Right ventricle myocardium inferior (tissue), 1 donor: ENCODE measurements at regions not wholly inside any gene's neighbourhood (a gene's known extent, or its start where the extent isn't known, plus 50 kb on each side); places are given as distances from the start of the nearest gene placed in this dataset.
A peak's percentile ranks its signal among the peaks of the same experiment; 100 is the strongest.

Experiments used
- ATAC-seq: fragments of 200-7000 bp; cut with Tn5 transposase; one replicate; pipeline ENCODE4 v1.9.1; 2020; ENCODE audit warnings: mild to moderate bottlenecking, moderate library complexity
- DNase-seq: peaks from one replicate; pipeline ENCODE4 v3.0.0; 2021; ENCODE audit errors: missing footprints
- intact Hi-C: fragments of 100-400 bp; cut with DNase I; formaldehyde crosslinking; loops from one replicate; pipeline ENCODE4 v1.11.0; 2022
- donor health status: DM: no; HTN: yes; CAD: no; lungs with severe emphysema.

GRCh38 chr17:69711541-69711940 is 297.0 kb downstream of the MAP2K6 start:
- ATAC-seq (no peak), DNase-seq (no peak)
- intact Hi-C loops: no loop called here

DNA sequence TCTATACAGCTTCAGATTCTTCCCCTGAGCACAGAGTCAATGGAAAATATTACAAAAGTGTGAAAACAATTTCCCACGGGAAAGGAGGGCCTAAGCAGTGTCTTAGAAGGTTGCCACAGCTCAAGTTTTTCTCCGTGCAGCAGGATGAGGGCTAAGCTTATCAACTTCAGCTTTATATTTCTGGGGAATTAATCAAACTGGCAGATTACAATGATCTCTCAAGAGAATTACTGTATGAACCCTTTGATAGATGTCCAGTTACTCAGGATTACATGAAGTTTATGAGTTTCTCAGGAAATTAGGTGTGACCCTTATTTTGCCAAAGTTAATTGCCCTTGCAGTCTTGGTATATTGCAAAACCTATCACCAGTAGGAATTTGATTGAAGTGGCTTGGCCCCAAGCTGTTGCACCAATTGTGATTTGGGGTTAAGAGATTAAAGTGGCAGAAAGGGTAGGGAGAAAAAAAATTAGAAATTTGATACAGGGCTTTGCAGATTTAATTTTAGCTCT is 298.4 kb downstream of the MAP2K6 start:
- intact Hi-C loops: no loop called here
- DNase-seq (no peak), ATAC-seq (no peak)

DNA sequence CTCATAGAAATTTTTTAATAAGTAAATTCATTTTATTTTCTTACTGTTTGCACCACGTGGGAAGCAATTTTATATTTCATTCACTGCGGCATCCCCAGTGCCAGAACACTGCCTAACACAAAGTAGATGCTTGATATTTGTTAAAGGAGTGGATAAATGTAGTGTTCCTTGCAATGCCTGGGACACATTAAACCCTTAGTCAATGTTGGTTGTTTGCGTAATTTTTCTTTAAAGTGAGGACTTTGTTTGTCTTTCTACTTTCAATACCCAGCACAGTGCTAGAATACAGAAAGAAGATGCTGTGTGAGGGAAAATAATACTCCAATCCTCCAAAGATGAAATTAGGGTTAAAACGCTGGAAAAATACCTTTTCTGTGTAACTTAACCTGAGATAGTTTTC is 299.3 kb downstream of the MAP2K6 start:
- no peak for DNase-seq
- intact Hi-C loops: no loop called here
- no peak for ATAC-seq

DNA sequence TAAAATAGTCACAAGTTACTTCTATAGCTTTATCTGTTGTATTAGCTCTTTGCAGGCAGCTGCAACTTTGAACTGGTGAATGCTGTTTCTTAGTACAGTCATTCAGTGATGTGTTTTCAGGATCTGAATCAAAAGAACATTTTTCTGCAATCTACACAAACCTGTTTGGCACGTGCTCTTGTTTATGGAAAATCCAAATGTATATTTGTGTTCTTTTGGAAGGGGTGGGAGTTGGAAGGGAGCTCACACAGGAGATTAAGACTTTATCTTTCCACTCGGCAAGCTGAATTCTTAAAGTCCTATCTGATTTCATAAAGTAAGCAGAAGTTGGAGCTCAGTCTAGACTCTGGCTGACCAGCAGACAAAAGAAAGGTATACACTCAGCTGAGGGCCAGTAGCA is 300.2 kb downstream of the MAP2K6 start:
- DNase-seq (no peak), ATAC-seq (no peak)
- intact Hi-C loops: no loop called here

GRCh38 chr17:69715656-69716055 is 301.2 kb downstream of the MAP2K6 start:
- DNase-seq (no peak), ATAC-seq (no peak)
- intact Hi-C loops: no loop called here

GRCh38 chr17:69716556-69716955 is 302.1 kb downstream of the MAP2K6 start:
- DNase-seq: no peak
- no peak for ATAC-seq
- intact Hi-C loops: no loop called here

DNA sequence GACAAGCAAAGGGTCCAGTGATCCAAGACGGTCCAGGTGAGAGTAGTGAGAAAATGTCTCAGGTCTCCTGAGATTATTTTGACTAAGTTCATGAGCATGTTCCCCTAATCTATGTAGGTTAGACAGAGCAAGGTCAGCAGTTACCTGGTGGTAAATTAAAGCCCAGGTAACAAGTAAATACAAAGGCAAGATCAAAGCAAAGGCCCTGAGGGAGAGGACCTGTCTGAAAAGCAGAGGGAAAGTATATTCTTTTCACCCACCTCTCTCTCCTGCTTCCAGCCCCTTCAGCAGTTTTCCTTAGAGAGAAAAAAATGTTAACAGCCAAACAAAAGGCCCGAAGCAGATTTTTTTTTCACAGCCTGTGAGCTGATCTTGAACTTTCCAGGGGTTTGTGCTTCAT is 302.7 kb downstream of the MAP2K6 start:
- intact Hi-C loops: no loop called here
- no peak for DNase-seq
- no peak for ATAC-seq

GRCh38 chr17:69717819-69718218 is 303.3 kb downstream of the MAP2K6 start:
- ATAC-seq (no peak), DNase-seq (no peak)
- intact Hi-C loops: no loop called here

- DNase-seq: no peak
- intact Hi-C loops: no loop called here
- no peak for ATAC-seq
Observed at GRCh38 chr17:69719474-69720048, 305.1 kb downstream of the MAP2K6 start.

DNA sequence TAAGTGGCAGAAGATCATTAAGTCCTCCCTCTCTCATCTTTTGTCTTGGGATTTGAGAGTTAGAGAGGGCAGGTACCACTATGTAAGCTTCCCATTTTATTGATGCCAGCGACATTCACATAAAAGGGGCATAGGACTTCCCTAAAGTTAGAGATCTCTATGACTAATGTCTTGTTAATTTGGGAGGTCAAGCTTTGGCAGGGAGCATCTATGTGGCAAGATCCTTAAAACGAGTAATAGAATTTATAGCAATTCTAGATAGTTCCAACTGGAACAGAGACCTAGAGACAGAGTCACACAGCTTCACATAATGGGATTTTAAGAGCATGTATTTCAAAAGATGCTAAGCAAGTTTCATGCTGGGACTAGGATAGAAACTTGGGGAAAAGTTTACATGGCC is 308.0 kb downstream of the MAP2K6 start:
- ATAC-seq (no peak), DNase-seq (no peak)
- intact Hi-C loops: no loop called here

DNA sequence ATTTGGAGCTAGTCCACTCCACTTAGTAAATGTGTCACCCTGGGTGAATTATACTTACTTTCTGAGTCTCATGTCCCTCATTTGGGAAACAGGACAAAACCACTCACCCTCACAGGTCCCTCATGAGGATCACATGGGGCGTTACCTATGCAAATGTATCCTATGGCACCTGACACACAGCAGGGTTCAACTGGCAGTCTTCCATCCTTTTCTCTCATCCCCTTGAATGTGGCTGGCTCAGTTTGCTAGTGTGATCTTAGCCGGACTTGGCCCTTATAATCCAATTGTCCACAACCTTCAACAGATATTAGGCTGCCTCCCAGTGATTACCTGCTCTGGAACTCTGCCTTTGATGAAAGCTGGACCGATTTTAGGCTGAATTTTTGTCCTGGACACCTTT is 308.8 kb downstream of the MAP2K6 start:
- ATAC-seq (no peak), DNase-seq (no peak)
- intact Hi-C loops: no loop called here

GRCh38 chr17:69723741-69724140 is 309.2 kb downstream of the MAP2K6 start:
- intact Hi-C loops: no loop called here
- no peak for ATAC-seq
- DNase-seq: no peak

DNA sequence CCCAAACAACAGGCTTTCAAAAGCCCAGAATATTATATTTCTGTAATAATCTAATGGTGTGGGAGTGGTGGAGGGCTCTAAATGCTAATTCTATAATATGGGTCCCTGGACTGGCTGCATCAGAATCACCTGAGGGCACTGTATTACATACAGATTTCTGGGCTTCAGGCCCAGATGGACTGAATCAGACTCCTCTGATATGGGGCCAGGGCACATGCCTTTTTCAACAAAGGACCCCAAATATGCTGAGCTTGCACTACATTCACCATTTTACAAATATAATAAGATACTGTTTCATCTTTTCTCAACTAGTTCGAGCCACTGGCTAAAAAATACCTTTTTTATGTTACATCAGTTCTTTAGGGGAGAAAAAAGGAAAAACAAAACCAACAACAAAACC is 309.7 kb downstream of the MAP2K6 start:
- no peak for ATAC-seq
- no peak for DNase-seq
- intact Hi-C loops: no loop called here

GRCh38 chr17:69725146-69725545 is 310.6 kb downstream of the MAP2K6 start:
- no peak for DNase-seq
- intact Hi-C loops: no loop called here
- no peak for ATAC-seq

DNA sequence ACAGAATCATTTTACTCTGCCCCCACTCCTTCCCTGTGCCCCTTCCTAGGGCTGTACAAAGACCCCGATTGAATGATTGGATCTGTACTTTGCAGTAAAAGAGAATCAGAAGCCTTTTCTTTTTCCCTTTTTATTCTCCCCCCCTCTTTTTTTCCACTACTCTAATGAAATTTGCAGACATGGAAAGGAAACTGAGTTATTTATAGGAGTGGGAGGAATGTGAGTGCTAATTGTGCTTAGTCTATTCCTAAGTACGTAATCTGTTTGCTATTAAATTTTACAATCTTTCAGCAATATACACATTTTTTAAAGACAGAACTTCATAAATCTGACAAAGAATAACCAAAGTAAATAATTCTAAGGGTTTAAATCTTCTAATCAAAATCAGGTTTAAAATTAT is 314.3 kb downstream of the MAP2K6 start:
- no peak for ATAC-seq
- intact Hi-C loops: no loop called here
- DNase-seq: no peak

GRCh38 chr17:69729944-69730343 is 315.4 kb downstream of the MAP2K6 start:
- DNase-seq (no peak), ATAC-seq (no peak)
- intact Hi-C loops: loop anchor here (10.0 kb wide), 1 partner anchor 175 kb away; no protein-coding TSS in a partner anchor

DNA sequence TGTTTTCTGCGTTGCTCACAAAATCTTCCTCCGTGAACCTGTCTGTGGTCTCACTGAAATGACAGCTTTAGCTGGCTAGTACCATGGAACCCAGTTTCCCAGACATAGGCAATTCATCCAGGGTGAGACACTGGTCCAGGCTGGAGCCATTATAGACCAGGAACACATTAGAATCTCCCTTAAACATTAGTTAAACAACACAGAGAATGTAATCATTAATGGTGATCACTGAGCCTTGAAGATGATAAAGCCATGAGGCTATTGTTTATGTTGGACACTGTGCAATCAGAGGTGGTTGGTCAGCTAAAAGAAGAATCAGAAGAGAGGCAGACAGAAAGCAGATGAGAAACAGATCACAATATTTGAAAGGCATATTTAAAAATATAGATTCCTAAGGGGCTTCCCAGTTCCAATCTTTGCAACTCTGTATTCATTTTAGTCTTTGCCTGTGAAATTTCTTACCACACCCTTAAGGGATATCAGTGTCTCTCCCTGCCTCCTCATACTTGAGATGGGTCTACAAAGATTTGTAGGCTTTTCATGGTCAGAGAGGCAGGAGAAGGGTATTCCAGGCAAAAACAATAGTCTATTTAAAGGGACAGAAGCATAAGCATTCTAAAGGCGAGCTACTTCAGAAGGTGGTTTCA is 317.9 kb downstream of the MAP2K6 start:
- ATAC-seq: no peak
- intact Hi-C loops: loop anchor here (10.0 kb wide), 1 partner anchor 172 kb away; no protein-coding TSS in a partner anchor
- no peak for DNase-seq

GRCh38 chr17:69733171-69734012 is 318.9 kb downstream of the MAP2K6 start:
- ATAC-seq: peak; percentile 88
- peak; percentile 50 for DNase-seq
- intact Hi-C loops: loop anchor here (10.0 kb wide), 1 partner anchor 171 kb away; no protein-coding TSS in a partner anchor

DNA sequence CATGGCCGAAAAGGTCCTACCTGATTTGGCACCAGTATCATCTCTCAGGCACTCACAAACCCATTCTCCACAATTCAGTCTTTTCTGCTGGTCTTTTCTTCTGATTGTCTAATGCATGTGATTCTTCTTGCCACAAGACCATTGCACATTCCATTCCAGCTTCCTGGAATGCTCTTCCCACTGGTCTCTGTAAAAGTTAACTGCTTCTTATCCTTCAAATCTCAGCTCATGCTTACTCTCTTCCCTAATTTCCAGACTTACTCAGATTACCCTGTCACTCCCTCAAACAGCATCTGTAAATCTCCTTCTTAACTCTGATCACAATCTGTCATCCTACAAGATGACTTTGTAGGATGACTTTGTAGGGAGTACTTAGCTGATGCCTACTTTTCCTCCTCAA is 320.2 kb downstream of the MAP2K6 start:
- no peak for DNase-seq
- no peak for ATAC-seq
- intact Hi-C loops: loop anchor here (10.0 kb wide), 1 partner anchor 170 kb away; no protein-coding TSS in a partner anchor

DNA sequence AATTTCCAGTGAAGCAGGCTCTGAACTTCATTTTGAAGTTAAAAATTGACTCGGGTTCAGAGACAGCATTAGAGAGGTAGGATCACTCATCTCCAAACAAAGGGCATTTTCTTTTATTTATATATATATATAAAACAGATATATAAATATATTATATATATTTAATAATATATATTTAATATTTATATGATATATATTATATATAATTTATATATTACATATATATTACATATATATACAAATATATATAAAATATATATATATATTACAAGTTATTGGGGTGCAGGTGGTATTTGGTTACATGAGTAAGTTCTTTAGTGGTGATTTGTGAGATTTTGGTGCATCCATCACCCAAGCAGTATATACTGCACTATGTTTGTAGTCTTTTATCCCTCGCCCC is 320.8 kb downstream of the MAP2K6 start:
- ATAC-seq (no peak), DNase-seq (no peak)
- intact Hi-C loops: loop anchor here (10.0 kb wide), 1 partner anchor 170 kb away; no protein-coding TSS in a partner anchor
